GM23338 (cell line): ENCODE measurements at regions not wholly inside any gene's neighbourhood (a gene's known extent, or its start where the extent isn't known, plus 50 kb on each side); places are given as distances from the start of the nearest gene placed in this dataset.

Experiments
- ATAC-seq: fragments of 200-7000 bp; cut with Tn5 transposase; 3 replicates; pipeline ENCODE4 v1.9.1; 2020
- DNase-seq: peaks from one replicate; pipeline ENCODE4 v3.0.0-alpha.2; 2015; ENCODE audit warnings: low spot score
- H2AFZ ChIP-seq: fragments of 200-600 bp; sonication (generic); 2 replicates; pipeline ENCODE4 v1.8.0; 2016; ENCODE audit warnings: antibody characterized with exemption, mild to moderate bottlenecking, moderate library complexity
- H3F3A ChIP-seq: fragments of 200-600 bp; sonication (generic); replicated peaks from 2 replicates; pipeline ENCODE4 v1.8.0; 2017; ENCODE audit warnings: antibody characterized with exemption, mixed run types, low read depth
- H3K27ac ChIP-seq: fragments of 200-600 bp; sonication (generic); 2 replicates; pipeline ENCODE4 v1.6.1; 2016; ENCODE audit warnings: low read depth
- H3K27me3 ChIP-seq: fragments of 200-600 bp; sonication (generic); 2 replicates; pipeline ENCODE4 v1.8.0; 2016; ENCODE audit warnings: mild to moderate bottlenecking, mixed run types, moderate library complexity; ENCODE audit not compliant: insufficient read depth
- H3K36me3 ChIP-seq: fragments of 200-600 bp; sonication (generic); 2 replicates; pipeline ENCODE4 v1.8.0; 2016; ENCODE audit warnings: mild to moderate bottlenecking; ENCODE audit not compliant: insufficient read depth
- H3K4me1 ChIP-seq: fragments of 200-600 bp; sonication (generic); 2 replicates; pipeline ENCODE4 v1.8.0; 2016; ENCODE audit warnings: mild to moderate bottlenecking, moderate library complexity; ENCODE audit not compliant: insufficient read depth
- H3K4me2 ChIP-seq: fragments of 200-600 bp; sonication (generic); 2 replicates; pipeline ENCODE4 v1.7.1; 2017; ENCODE audit warnings: mixed run types
- H3K4me3 ChIP-seq: fragments of 200-600 bp; sonication (generic); 2 replicates; pipeline ENCODE4 v1.6.1; 2016; ENCODE audit warnings: mixed run types
- H3K79me2 ChIP-seq: fragments of 200-600 bp; sonication (generic); replicated peaks from 2 replicates; pipeline ENCODE4 v1.8.0; 2017; ENCODE audit warnings: mild to moderate bottlenecking; ENCODE audit not compliant: insufficient read depth
- H3K9me2 ChIP-seq: fragments of 200-600 bp; sonication (generic); 2 replicates; pipeline ENCODE4 v1.8.0; 2017; ENCODE audit not compliant: insufficient read depth
- H4K20me1 ChIP-seq: fragments of 200-600 bp; sonication (generic); replicated peaks from 2 replicates; pipeline ENCODE4 v1.8.0; 2017; ENCODE audit warnings: mild to moderate bottlenecking; ENCODE audit not compliant: insufficient read depth
- H3K27ac Mint-ChIP-seq: 2 replicates; pipeline ENCODE4 v1.8.0; 2020; ENCODE audit warnings: inconsistent platforms, mild to moderate bottlenecking, moderate library complexity, mixed read lengths
- H3K27me3 Mint-ChIP-seq: 3 replicates; pipeline ENCODE4 v1.8.0; 2022; ENCODE audit warnings: low read depth, mild to moderate bottlenecking, moderate library complexity, mixed read lengths, inconsistent platforms; ENCODE audit not compliant: insufficient read depth, poor library complexity
- H3K36me3 Mint-ChIP-seq: 3 replicates; pipeline ENCODE4 v1.8.0; 2021; ENCODE audit warnings: low read depth, mild to moderate bottlenecking, inconsistent platforms, moderate library complexity, mixed read lengths
- H3K4me1 Mint-ChIP-seq: 3 replicates; pipeline ENCODE4 v1.8.0; 2020; ENCODE audit warnings: mild to moderate bottlenecking, inconsistent platforms, mixed read lengths
- H3K4me3 Mint-ChIP-seq: 3 replicates; pipeline ENCODE4 v1.8.0; 2021; ENCODE audit warnings: moderate library complexity, mild to moderate bottlenecking, inconsistent platforms, mixed read lengths
- H3K9me3 Mint-ChIP-seq: 3 replicates; pipeline ENCODE4 v1.8.0; 2020; ENCODE audit warnings: moderate library complexity, mild to moderate bottlenecking, inconsistent platforms, mixed read lengths
- CREB1 ChIP-seq: fragments of 250-450 bp; sonication (Bioruptor Pico); IDR thresholded peaks from 2 replicates; pipeline ENCODE4 v1.5.0; 2020; ENCODE audit warnings: low read depth, mild to moderate bottlenecking, moderate library complexity
- CTCF ChIP-seq, 2 experiments: fragments of 200-600 bp in 1 of 2; sonication (generic) in 1 of 2; conservative IDR thresholded peaks; 2 replicates each; pipeline versions ENCODE4 v1.5.1 to v1.6.1; 2016 to 2017; ENCODE audit warnings: antibody characterized with exemption in 2 of 2, low read depth in 2 of 2, mild to moderate bottlenecking in 2 of 2, moderate library complexity in 1 of 2
- ETS1 ChIP-seq: IDR thresholded peaks from 2 replicates; pipeline ENCODE4 v1.6.1; 2016; ENCODE audit warnings: antibody characterized with exemption
- EZH2 ChIP-seq: fragments of 200-600 bp; sonication (generic); IDR thresholded peaks from one replicate; pipeline ENCODE4 v1.8.0; 2017; ENCODE audit warnings: antibody characterized with exemption, mild to moderate bottlenecking, low read depth; ENCODE audit not compliant: unreplicated experiment
- EZH2phosphoT487 ChIP-seq: fragments of 200-600 bp; sonication (generic); IDR thresholded peaks from one replicate; pipeline ENCODE4 v1.8.1; 2018; ENCODE audit warnings: antibody characterized with exemption; ENCODE audit not compliant: unreplicated experiment
- JUNB ChIP-seq: IDR thresholded peaks from one replicate; pipeline ENCODE4 v1.6.1; 2016; ENCODE audit warnings: antibody characterized with exemption; ENCODE audit not compliant: unreplicated experiment
- NANOG ChIP-seq: IDR thresholded peaks from 2 replicates; pipeline ENCODE4 v1.6.1; 2016; ENCODE audit warnings: antibody characterized with exemption, borderline replicate concordance
- POLR2AphosphoS5 ChIP-seq: IDR thresholded peaks from 2 replicates; pipeline ENCODE4 v1.6.1; 2016; ENCODE audit warnings: antibody characterized with exemption, low read depth
- REST ChIP-seq: IDR thresholded peaks from one replicate; pipeline ENCODE4 v1.6.1; 2018; ENCODE audit warnings: antibody characterized with exemption; ENCODE audit not compliant: unreplicated experiment
- STAT1 ChIP-seq: IDR thresholded peaks from one replicate; pipeline ENCODE4 v1.6.1; 2016; ENCODE audit warnings: antibody characterized with exemption; ENCODE audit not compliant: unreplicated experiment
- ZNF114 ChIP-seq: fragments of 250-450 bp; sonication (Bioruptor Pico); IDR thresholded peaks from 2 replicates; pipeline ENCODE4 v1.5.0; 2020; ENCODE audit warnings: mild to moderate bottlenecking, moderate library complexity
- ZNF331 ChIP-seq: fragments of 250-450 bp; sonication (Bioruptor Pico); IDR thresholded peaks from 2 replicates; pipeline ENCODE4 v1.5.0; 2020; ENCODE audit warnings: low read depth, mild to moderate bottlenecking, moderate library complexity
- ZNF462 ChIP-seq: fragments of 250-450 bp; sonication (Bioruptor Pico); IDR thresholded peaks from 2 replicates; pipeline ENCODE4 v1.5.0; 2020; ENCODE audit warnings: mild to moderate bottlenecking, moderate library complexity

- no peak for DNase-seq
- Mint-ChIP-seq H3K27me3 (no peaks in the 10 kb centered on the region), H3K4me3 (no peak overlapping the region), H3K36me3 (peaks cover 20% of the 10 kb centered on the region; the same call in 2 of the 3 replicates), H3K9me3 (peaks cover 23% of the 10 kb centered on the region), H3K27ac (no peak overlapping the region), H3K4me1 (no peaks in the 10 kb centered on the region)
- H3K36me3 ChIP-seq, result no peaks in the 10 kb centered on the region
- no peak for TF ChIP-seq EZH2
- TF ChIP-seq ETS1, result no peak
- no peak for TF ChIP-seq REST
- TF ChIP-seq EZH2phosphoT487, result no peak
- no peak for TF ChIP-seq ZNF114 (CRISPR knock-in tag)
- TF ChIP-seq ZNF462 (CRISPR knock-in tag), result no peak
- no peak for TF ChIP-seq STAT1
- no peak for TF ChIP-seq CTCF (conservative IDR thresholded peaks at IDR 0.05; ENCODE audit: low read depth in 2 of 2)
- no peak for TF ChIP-seq NANOG
- TF ChIP-seq JUNB, result no peak
- no peak for TF ChIP-seq ZNF331 (CRISPR knock-in tag)
- no peak for TF ChIP-seq CREB1 (CRISPR knock-in tag)
- TF ChIP-seq POLR2AphosphoS5, result no peak
- no peak overlapping the region for H3K27ac ChIP-seq
- no peaks in the 10 kb centered on the region for H3F3A ChIP-seq
- H2AFZ ChIP-seq, result no peak overlapping the region
- H3K79me2 ChIP-seq, result no peaks in the 10 kb centered on the region
- peaks cover 10% of the 10 kb centered on the region; the same call in 1 of the 2 replicates for H3K9me2 ChIP-seq
- no peak for ATAC-seq
- no peak overlapping the region for H3K4me2 ChIP-seq
- H3K27me3 ChIP-seq, result no peaks in the 10 kb centered on the region
- no peaks in the 10 kb centered on the region for H4K20me1 ChIP-seq
- H3K4me3 ChIP-seq, result no peak overlapping the region
- no peaks in the 10 kb centered on the region for H3K4me1 ChIP-seq
Measured at GRCh38 chr3:161893972-161894371, 397.4 kb downstream of the OTOL1 start.
